ENCODE measurements at regions not wholly inside any gene's neighbourhood (a gene's known extent, or its start where the extent isn't known, plus 50 kb on each side); places are given as distances from the start of the nearest gene placed in this dataset.

GRCh38 chr13:79267560-79267959, 138.5 kb downstream of the RBM26 start:
- no peaks in the 10 kb centered on the region for H3K4me1 Mint-ChIP-seq (ENCODE audit: low read depth)
- no peaks in the 10 kb centered on the region for H3K36me3 Mint-ChIP-seq (ENCODE audit: low read depth)
- H3K4me3 Mint-ChIP-seq, result no peak overlapping the region
- no peaks in the 10 kb centered on the region for H3K9me3 Mint-ChIP-seq
- peaks cover 3% of the 10 kb centered on the region for H3K27me3 Mint-ChIP-seq
- DNase-seq, result no peak
- no peak overlapping the region for H3K27ac Mint-ChIP-seq

DNA sequence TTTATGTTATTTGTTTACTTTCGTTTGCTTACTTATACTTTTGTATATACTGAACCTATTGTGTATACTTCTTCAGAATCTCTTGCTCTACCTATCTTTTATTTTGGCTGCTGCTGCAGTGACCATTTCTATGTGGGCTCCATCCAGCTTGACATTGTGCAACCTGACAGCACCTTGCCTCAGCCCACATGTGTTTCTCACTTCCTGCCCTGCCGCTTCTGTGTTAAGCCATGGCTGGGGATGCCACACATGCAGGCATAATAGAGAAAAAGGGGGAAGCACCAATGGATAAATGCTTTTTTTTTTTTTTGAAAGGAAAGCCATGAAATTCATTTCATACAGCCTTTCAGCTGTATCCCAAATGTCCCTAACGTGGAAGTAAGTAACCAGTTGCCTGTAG, 147.6 kb downstream of the RBM26 start:
- Mint-ChIP-seq H3K4me1 (ENCODE audit: low read depth) (no peaks in the 10 kb centered on the region), H3K27me3 (peaks cover 13% of the 10 kb centered on the region), H3K27ac (no peak overlapping the region), H3K9me3 (no peaks in the 10 kb centered on the region), H3K4me3 (no peak overlapping the region), H3K36me3 (ENCODE audit: low read depth) (no peaks in the 10 kb centered on the region)
- no peak for DNase-seq

- Mint-ChIP-seq H3K4me3 (no peak overlapping the region), H3K36me3 (ENCODE audit: low read depth) (no peaks in the 10 kb centered on the region), H3K9me3 (no peaks in the 10 kb centered on the region), H3K27ac (no peak overlapping the region), H3K4me1 (ENCODE audit: low read depth) (no peaks in the 10 kb centered on the region), H3K27me3 (peaks cover 9% of the 10 kb centered on the region)
- DNase-seq, result no peak
These were observed 159.5 kb downstream of the RBM26 start for GRCh38 chr13:79246578-79246949.

- DNase-seq, result no peak
- Mint-ChIP-seq H3K4me1 (ENCODE audit: low read depth) (no peaks in the 10 kb centered on the region), H3K27me3 (peaks cover 9% of the 10 kb centered on the region), H3K27ac (no peak overlapping the region), H3K4me3 (no peak overlapping the region), H3K9me3 (no peaks in the 10 kb centered on the region), H3K36me3 (ENCODE audit: low read depth) (no peaks in the 10 kb centered on the region)
These were observed 160.0 kb downstream of the RBM26 start for GRCh38 chr13:79245937-79246577.

GRCh38 chr13:79241697-79242096, 164.4 kb downstream of the RBM26 start:
- Mint-ChIP-seq H3K27me3 (peaks cover 17% of the 10 kb centered on the region), H3K4me1 (ENCODE audit: low read depth) (no peaks in the 10 kb centered on the region), H3K36me3 (ENCODE audit: low read depth) (no peaks in the 10 kb centered on the region), H3K9me3 (no peaks in the 10 kb centered on the region), H3K4me3 (no peak overlapping the region), H3K27ac (no peak overlapping the region)
- DNase-seq, result no peak

GRCh38 chr13:79237981-79238380, 168.1 kb downstream of the RBM26 start:
- H3K27ac Mint-ChIP-seq, result no peak overlapping the region
- peaks cover 17% of the 10 kb centered on the region for H3K27me3 Mint-ChIP-seq
- H3K9me3 Mint-ChIP-seq, result no peaks in the 10 kb centered on the region
- no peaks in the 10 kb centered on the region for H3K4me1 Mint-ChIP-seq (ENCODE audit: low read depth)
- no peak for DNase-seq
- H3K36me3 Mint-ChIP-seq (ENCODE audit: low read depth), result no peaks in the 10 kb centered on the region
- no peak overlapping the region for H3K4me3 Mint-ChIP-seq

DNA sequence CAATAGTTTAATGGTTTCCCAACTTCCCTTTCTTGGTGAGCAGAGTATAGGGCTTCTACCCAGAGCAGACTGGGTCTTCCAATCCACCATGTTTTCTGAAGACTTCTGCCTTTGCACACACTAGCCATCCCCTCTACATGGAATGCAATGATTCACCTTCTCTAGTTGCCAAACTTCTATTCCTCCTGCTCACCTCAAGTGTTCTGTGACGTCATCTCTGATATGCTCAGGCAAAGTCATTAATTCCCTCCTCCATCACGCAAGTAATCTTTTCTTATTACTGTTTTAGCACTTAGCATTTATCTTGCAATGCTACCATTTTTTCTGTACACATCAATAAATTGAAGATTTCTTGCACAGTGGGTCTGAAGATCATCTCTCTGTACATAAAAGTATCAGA, 174.2 kb downstream of the RBM26 start:
- H3K9me3 Mint-ChIP-seq, result no peaks in the 10 kb centered on the region
- H3K27ac Mint-ChIP-seq, result no peak overlapping the region
- DNase-seq, result no peak
- no peaks in the 10 kb centered on the region for H3K36me3 Mint-ChIP-seq (ENCODE audit: low read depth)
- no peaks in the 10 kb centered on the region for H3K4me1 Mint-ChIP-seq (ENCODE audit: low read depth)
- peaks cover 4% of the 10 kb centered on the region for H3K27me3 Mint-ChIP-seq
- H3K4me3 Mint-ChIP-seq, result no peak overlapping the region

- DNase-seq, result no peak
- H3K27me3 Mint-ChIP-seq, result peaks cover 2% of the 10 kb centered on the region
- H3K36me3 Mint-ChIP-seq (ENCODE audit: low read depth), result no peaks in the 10 kb centered on the region
- H3K9me3 Mint-ChIP-seq, result no peaks in the 10 kb centered on the region
- H3K4me3 Mint-ChIP-seq, result no peak overlapping the region
- no peak overlapping the region for H3K27ac Mint-ChIP-seq
- H3K4me1 Mint-ChIP-seq (ENCODE audit: low read depth), result no peaks in the 10 kb centered on the region
These were observed 176.3 kb downstream of the RBM26 start for GRCh38 chr13:79229761-79230160.

DNA sequence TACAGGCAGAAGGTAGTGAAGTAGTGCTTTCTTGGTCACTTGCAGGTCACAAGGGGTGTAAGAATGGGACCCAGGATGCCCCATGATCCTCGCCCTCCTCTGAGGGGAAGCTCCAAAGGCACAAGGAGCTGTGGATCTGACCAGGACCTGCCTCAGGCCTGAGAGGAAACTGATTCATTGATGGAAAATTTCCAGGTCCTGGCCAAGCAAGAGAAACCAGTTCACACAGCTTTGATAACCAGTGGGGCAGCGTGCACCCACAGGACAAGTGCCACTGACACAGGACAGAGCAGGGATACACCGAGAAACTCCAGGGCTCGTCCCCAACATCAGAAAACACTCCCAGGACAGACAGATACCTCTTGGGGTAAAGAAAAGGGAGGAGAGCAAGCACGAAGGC, 177.1 kb downstream of the RBM26 start:
- Mint-ChIP-seq H3K4me3 (no peak overlapping the region), H3K27me3 (peaks cover 7% of the 10 kb centered on the region), H3K27ac (no peak overlapping the region), H3K4me1 (ENCODE audit: low read depth) (no peaks in the 10 kb centered on the region), H3K36me3 (ENCODE audit: low read depth) (no peaks in the 10 kb centered on the region), H3K9me3 (no peaks in the 10 kb centered on the region)
- DNase-seq, result no peak

- Mint-ChIP-seq H3K9me3 (no peaks in the 10 kb centered on the region), H3K27me3 (peaks cover 11% of the 10 kb centered on the region), H3K36me3 (ENCODE audit: low read depth) (no peaks in the 10 kb centered on the region), H3K27ac (no peak overlapping the region), H3K4me1 (ENCODE audit: low read depth) (no peaks in the 10 kb centered on the region), H3K4me3 (no peak overlapping the region)
- DNase-seq, result no peak
These were observed 178.6 kb downstream of the RBM26 start for GRCh38 chr13:79227418-79227817.

GRCh38 chr13:79226938-79227337, 179.1 kb downstream of the RBM26 start:
- H3K4me1 Mint-ChIP-seq (ENCODE audit: low read depth), result no peaks in the 10 kb centered on the region
- peaks cover 11% of the 10 kb centered on the region for H3K27me3 Mint-ChIP-seq
- no peaks in the 10 kb centered on the region for H3K9me3 Mint-ChIP-seq

GRCh38 chr13:79226250-79226649, 179.8 kb downstream of the RBM26 start:
- H3K36me3 Mint-ChIP-seq (ENCODE audit: low read depth), result no peaks in the 10 kb centered on the region
- no peak overlapping the region for H3K4me3 Mint-ChIP-seq
- no peaks in the 10 kb centered on the region for H3K9me3 Mint-ChIP-seq
- H3K27ac Mint-ChIP-seq, result no peak overlapping the region
- DNase-seq, result no peak
- H3K4me1 Mint-ChIP-seq (ENCODE audit: low read depth), result no peaks in the 10 kb centered on the region
- peaks cover 11% of the 10 kb centered on the region for H3K27me3 Mint-ChIP-seq

More at GRCh38 chr13:79226938-79227337, 179.1 kb downstream of the RBM26 start:
- H3K36me3 Mint-ChIP-seq (ENCODE audit: low read depth), result no peaks in the 10 kb centered on the region
- H3K4me3 Mint-ChIP-seq, result no peak overlapping the region
- no peak overlapping the region for H3K27ac Mint-ChIP-seq
- DNase-seq, result no peak

GRCh38 chr13:79225487-79226232, 180.4 kb downstream of the RBM26 start:
- Mint-ChIP-seq H3K4me3 (no peak overlapping the region), H3K36me3 (ENCODE audit: low read depth) (no peaks in the 10 kb centered on the region), H3K9me3 (no peaks in the 10 kb centered on the region), H3K27me3 (peaks cover 11% of the 10 kb centered on the region), H3K27ac (no peak overlapping the region), H3K4me1 (ENCODE audit: low read depth) (no peaks in the 10 kb centered on the region)
- no peak for DNase-seq

- no peak overlapping the region for H3K4me3 Mint-ChIP-seq
- no peaks in the 10 kb centered on the region for H3K36me3 Mint-ChIP-seq (ENCODE audit: low read depth)
- H3K27me3 Mint-ChIP-seq, result peaks cover 19% of the 10 kb centered on the region
- no peaks in the 10 kb centered on the region for H3K4me1 Mint-ChIP-seq (ENCODE audit: low read depth)
- no peak overlapping the region for H3K27ac Mint-ChIP-seq
- no peak for DNase-seq
- no peaks in the 10 kb centered on the region for H3K9me3 Mint-ChIP-seq
These were observed 183.4 kb downstream of the RBM26 start for GRCh38 chr13:79222427-79223205.

GRCh38 chr13:79212064-79212619, 193.9 kb downstream of the RBM26 start:
- Mint-ChIP-seq H3K4me3 (no peak overlapping the region), H3K27ac (no peak overlapping the region), H3K27me3 (peaks cover 13% of the 10 kb centered on the region), H3K9me3 (no peaks in the 10 kb centered on the region), H3K36me3 (ENCODE audit: low read depth) (no peaks in the 10 kb centered on the region), H3K4me1 (ENCODE audit: low read depth) (no peaks in the 10 kb centered on the region)
- no peak for DNase-seq

All from activated T-cell treated with anti-CD3 and anti-CD28 coated beads, Interleukin-2, amount 50 U/mL, for 24 hours (primary cell).